ENCODE measurements at regions not wholly inside any gene's neighbourhood (a gene's known extent, or its start where the extent isn't known, plus 50 kb on each side); places are given as distances from the start of the nearest gene placed in this dataset.

GRCh38 chr13:21826214-21827015 lies 155.5 kb downstream of the FGF9 start:
- no peak for TF ChIP-seq POLR2AphosphoS5 (IDR thresholded peaks at IDR 0.05; ENCODE audit: low read depth, low read length)
- TF ChIP-seq CTCF (IDR thresholded peaks at IDR 0.05) = no peak
- TF ChIP-seq, protein P1, sequence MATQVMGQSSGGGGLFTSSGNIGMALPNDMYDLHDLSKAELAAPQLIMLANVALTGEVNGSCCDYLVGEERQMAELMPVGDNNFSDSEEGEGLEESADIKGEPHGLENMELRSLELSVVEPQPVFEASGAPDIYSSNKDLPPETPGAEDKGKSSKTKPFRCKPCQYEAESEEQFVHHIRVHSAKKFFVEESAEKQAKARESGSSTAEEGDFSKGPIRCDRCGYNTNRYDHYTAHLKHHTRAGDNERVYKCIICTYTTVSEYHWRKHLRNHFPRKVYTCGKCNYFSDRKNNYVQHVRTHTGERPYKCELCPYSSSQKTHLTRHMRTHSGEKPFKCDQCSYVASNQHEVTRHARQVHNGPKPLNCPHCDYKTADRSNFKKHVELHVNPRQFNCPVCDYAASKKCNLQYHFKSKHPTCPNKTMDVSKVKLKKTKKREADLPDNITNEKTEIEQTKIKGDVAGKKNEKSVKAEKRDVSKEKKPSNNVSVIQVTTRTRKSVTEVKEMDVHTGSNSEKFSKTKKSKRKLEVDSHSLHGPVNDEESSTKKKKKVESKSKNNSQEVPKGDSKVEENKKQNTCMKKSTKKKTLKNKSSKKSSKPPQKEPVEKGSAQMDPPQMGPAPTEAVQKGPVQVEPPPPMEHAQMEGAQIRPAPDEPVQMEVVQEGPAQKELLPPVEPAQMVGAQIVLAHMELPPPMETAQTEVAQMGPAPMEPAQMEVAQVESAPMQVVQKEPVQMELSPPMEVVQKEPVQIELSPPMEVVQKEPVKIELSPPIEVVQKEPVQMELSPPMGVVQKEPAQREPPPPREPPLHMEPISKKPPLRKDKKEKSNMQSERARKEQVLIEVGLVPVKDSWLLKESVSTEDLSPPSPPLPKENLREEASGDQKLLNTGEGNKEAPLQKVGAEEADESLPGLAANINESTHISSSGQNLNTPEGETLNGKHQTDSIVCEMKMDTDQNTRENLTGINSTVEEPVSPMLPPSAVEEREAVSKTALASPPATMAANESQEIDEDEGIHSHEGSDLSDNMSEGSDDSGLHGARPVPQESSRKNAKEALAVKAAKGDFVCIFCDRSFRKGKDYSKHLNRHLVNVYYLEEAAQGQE (IDR thresholded peaks at IDR 0.05; ENCODE audit: insufficient read depth in 1 of 2, low read depth in 2 of 2, low read length in 1 of 2) = no peak
- no peak for TF ChIP-seq SIN3A (IDR thresholded peaks at IDR 0.05; ENCODE audit: borderline replicate concordance, insufficient read depth, low read depth, low read length)
- no peak for TF ChIP-seq TCF7L2 (IDR thresholded peaks at IDR 0.05; ENCODE audit: low read depth, low read length)
